Globus pallidus (tissue), 1 donor: ENCODE measurements at regions not wholly inside any gene's neighbourhood (a gene's known extent, or its start where the extent isn't known, plus 50 kb on each side); places are given as distances from the start of the nearest gene placed in this dataset.

ENCODE experiments used
- DNase-seq: peaks from one replicate; pipeline ENCODE4 v3.0.0-alpha.2; 2015; ENCODE audit warnings: low spot score

DNA sequence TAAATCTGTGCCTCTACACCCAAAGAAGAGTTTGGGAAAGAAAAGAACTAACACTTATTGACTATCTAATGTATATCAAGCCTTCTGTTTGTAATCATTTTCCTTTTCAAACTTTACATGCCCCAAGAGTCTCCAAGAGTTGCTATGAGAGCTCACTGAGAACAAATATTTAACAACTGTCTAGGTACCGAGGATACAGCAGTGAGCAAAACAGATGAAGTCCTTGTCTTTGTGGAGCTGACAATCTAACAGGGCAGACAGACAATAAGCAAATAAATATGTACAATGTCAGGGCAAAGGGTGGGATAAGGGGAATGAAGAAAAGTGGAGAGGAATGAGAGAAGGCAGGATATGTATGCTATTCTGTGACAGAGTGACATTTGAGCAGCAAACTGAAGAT is 64.8 kb upstream of the KSR1 start:
- no peak for DNase-seq

DNA sequence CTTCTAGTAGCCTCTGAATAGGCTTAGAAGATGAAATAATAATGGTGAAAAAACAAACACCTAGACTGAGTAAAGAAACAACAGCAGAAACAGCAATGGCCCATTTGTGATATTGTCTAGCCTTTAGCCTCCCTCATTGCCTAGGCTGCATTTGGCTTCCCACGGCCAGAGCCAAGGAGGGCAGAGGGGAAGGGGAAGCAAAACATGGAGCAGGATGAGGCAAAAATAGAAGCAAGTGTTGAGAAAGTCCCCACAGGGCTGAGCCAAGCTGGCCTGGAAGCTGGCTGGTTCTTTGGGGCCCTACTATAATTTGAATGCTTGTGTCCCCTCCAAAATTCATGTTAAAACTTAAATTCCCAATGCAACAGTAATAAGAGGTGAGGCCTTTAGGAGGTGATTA is 60.2 kb upstream of the KSR1 start:
- DNase-seq: no peak

DNA sequence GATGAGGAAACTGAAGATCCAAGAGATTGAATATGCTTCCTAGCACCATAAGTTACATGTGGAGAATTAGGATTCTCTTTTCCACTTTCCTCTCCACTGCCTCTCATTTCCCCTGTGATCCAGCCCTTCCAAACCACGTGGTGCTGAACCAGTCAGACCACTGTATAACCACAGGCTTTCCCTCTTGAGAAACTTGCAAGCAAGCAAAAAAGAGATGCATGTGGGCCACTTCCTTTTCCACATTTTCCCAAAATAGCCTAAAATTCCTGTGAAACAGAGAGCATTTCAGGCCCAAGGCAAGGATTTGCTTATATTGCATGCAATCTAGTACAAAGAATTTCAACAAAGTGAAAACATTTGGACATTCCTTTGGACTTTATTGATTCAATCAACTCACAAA is 59.3 kb upstream of the KSR1 start:
- no peak for DNase-seq

DNA sequence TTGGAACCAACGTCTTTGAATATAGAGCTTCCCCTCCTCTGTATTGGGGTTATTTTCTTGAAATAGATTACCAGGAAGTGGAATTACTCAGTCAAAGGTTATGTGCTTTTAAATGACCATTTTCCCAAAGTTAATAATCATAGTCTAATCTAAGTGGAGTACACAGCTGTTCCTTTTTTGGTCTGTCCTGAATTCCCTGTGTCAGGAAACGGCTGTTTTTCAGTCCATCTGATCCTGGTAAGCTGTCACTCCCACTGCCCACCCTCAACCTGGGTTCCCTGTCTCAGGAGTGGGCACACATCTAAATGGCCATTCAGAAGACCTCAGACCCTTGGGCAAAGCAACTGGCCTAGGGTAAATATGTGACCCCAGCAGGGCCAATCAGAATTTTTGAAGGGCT is 57.6 kb upstream of the KSR1 start:
- no peak for DNase-seq

DNA sequence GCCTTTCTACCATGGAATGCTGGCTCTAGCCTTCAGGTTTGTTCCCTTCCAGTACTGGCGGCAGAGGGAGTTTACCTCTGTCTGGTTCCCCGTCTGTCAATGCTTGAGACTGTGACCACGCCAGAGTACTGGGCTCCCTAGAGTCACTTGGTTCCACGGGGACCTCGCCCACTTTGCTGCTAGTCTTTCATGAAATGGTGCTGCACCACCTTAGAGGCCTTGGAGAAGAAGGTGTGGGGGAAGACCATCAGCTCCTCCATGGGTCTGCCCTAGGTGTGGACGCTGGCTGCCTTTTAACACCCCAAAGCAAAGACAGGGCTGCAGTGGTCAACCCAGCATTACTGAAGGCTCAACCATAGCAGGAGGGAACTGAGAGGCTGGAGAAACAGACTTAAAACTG is 55.3 kb upstream of the KSR1 start:
- DNase-seq: no peak

DNA sequence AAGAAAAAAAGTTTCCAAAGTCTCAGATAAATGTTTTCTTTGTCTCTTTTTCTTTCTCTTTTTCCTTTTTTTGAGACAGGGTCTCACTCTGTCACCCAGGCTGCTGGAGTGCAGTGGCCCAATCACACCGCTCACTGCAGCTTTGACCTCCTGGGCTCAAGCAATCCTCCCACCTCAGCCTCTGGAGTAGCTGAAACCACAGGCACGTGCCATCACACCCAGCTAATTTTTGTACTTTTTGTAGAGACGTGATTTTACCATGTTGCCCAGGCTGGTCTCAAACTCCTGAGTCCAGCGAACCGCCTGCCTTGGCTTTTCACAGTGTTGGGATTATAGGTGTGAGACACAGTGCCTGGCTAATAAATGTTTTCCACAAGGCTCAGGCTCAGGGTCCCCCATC is 53.3 kb upstream of the KSR1 start:
- no peak for DNase-seq

DNA sequence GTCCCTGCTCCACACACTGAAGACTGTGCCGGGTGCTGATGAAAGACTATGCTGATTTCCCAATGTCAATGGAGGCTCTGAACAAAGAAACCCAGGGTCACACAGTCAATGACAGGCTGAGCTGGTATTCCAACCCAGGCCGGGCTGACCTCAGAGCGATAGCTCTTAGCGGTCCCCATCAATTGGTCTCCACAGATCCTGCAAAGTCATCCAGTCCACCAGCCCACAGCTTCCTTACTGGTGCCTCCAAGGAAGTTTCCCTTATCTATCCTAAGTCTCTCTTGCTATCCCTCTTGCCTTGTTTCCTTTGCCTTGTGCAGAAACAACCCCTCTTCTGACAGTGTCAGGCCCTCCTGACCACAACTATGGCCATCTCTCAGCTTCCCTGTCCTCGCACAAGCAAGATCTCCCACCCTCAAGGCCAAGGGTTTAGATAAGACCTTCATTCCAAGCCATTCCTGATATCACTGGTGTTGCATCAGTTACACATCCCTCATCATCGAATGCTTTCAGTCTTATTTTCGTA is 52.7 kb upstream of the KSR1 start:
- no peak for DNase-seq

DNA sequence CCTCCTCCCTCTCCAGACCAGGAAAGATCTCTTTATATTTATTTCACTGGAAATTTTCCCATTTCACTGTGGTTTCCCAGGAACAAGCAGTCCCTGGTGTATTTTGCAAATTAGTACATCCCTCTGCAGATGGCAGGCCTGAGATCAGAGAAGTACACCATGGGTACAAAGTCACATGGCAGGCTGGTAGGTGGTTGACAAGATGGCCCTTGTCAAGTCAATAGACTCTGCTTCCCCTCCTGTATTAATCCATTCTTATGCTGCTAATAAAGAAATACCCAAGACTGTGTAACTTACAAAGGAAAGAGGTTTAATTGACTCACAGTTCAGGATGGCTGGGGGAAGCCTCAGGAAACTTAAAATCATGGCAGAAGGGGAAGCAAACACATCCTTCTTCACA is 51.6 kb upstream of the KSR1 start:
- no peak for DNase-seq
